Esophagus muscularis mucosa (tissue), 4 donors: ENCODE measurements at regions not wholly inside any gene's neighbourhood (a gene's known extent, or its start where the extent isn't known, plus 50 kb on each side); places are given as distances from the start of the nearest gene placed in this dataset.

Experiments
- CTCF ChIP-seq, 3 experiments: fragments of 200-600 bp in 2 of 3; fragments of 450-650 bp in 1 of 3; sonication (generic) in 2 of 3; IDR thresholded peaks; one replicate each; pipeline ENCODE4 v1.5.1; 2017 to 2019; ENCODE audit warnings: antibody characterized with exemption in 3 of 3, mild to moderate bottlenecking in 2 of 3, moderate library complexity in 1 of 3
- EP300 ChIP-seq: sonication (generic); formaldehyde crosslinking; IDR thresholded peaks from one replicate; pipeline ENCODE4 v1.6.1; 2017; ENCODE audit warnings: antibody characterized with exemption
- POLR2A ChIP-seq: fragments of 450-650 bp; IDR thresholded peaks from one replicate; pipeline ENCODE4 v1.6.1; 2017; ENCODE audit warnings: antibody characterized with exemption, moderate library complexity, mild to moderate bottlenecking, low read depth
- POLR2AphosphoS5 ChIP-seq, 2 donors: sonication (generic); formaldehyde crosslinking; IDR thresholded peaks; one replicate each; pipeline ENCODE4 v1.6.1; 2017; ENCODE audit warnings: antibody characterized with exemption in 2 of 2

GRCh38 chr14:84399296-84399910, 1130.5 kb upstream of the FLRT2 start:
- TF ChIP-seq CTCF (IDR thresholded peaks at IDR 0.05) (no peak), POLR2AphosphoS5 (IDR thresholded peaks at IDR 0.05) (no peak), POLR2A (no peak), EP300 (no peak)
